SK-N-SH (cell line): ENCODE measurements at regions not wholly inside any gene's neighbourhood (a gene's known extent, or its start where the extent isn't known, plus 50 kb on each side); places are given as distances from the start of the nearest gene placed in this dataset.

Experiments
- CHD2 ChIP-seq: fragments of 150-350 bp; IDR thresholded peaks from 2 replicates; pipeline ENCODE4 v1.6.1; 2018; ENCODE audit warnings: low read length; ENCODE audit not compliant: partially characterized antibody
- CTCF ChIP-seq: fragments of 200-600 bp; sonication (generic); IDR thresholded peaks from 2 replicates; pipeline ENCODE4 v1.6.1; 2017; ENCODE audit warnings: antibody characterized with exemption, mild to moderate bottlenecking, moderate library complexity
- EP300 ChIP-seq, 2 experiments: IDR thresholded peaks; 2 replicates each; pipeline versions ENCODE4 v1.4.0 to v1.6.1; 2012; ENCODE audit warnings: borderline replicate concordance in 1 of 2, low read depth in 1 of 2, low read length in 1 of 2
- GATA2 ChIP-seq: sonication (generic); formaldehyde crosslinking; IDR thresholded peaks from 2 replicates; pipeline ENCODE4 v1.5.0; 2020; ENCODE audit warnings: mild to moderate bottlenecking, missing genetic modification reagents
- MAX ChIP-seq: IDR thresholded peaks from 2 replicates; pipeline ENCODE4 v1.4.0; 2012; ENCODE audit warnings: low read depth
- RAD21 ChIP-seq: IDR thresholded peaks from 2 replicates; pipeline ENCODE4 v1.6.1; 2012; ENCODE audit warnings: mild to moderate bottlenecking, low read length
- TAF1 ChIP-seq: IDR thresholded peaks from 2 replicates; pipeline ENCODE4 v1.6.1; 2012; ENCODE audit warnings: low read depth, mild to moderate bottlenecking, low read length, moderate library complexity, borderline replicate concordance
- TCF12 ChIP-seq: IDR thresholded peaks from 2 replicates; pipeline ENCODE4 v1.4.0; 2012
- TEAD4 ChIP-seq: IDR thresholded peaks from 2 replicates; pipeline ENCODE4 v1.4.0; 2012; ENCODE audit warnings: mild to moderate bottlenecking, borderline replicate concordance; ENCODE audit not compliant: insufficient read depth
- TF ChIP-seq, protein P1 (sequence below): IDR thresholded peaks from 2 replicates; pipeline ENCODE4 v1.4.0; 2012; ENCODE audit warnings: low read depth, borderline replicate concordance
- TF ChIP-seq, protein P2 (sequence below): fragments of 150-350 bp; IDR thresholded peaks from 2 replicates; pipeline ENCODE4 v1.6.1; 2017; ENCODE audit warnings: antibody characterized with exemption, low read length, low read depth, borderline replicate concordance

DNA sequence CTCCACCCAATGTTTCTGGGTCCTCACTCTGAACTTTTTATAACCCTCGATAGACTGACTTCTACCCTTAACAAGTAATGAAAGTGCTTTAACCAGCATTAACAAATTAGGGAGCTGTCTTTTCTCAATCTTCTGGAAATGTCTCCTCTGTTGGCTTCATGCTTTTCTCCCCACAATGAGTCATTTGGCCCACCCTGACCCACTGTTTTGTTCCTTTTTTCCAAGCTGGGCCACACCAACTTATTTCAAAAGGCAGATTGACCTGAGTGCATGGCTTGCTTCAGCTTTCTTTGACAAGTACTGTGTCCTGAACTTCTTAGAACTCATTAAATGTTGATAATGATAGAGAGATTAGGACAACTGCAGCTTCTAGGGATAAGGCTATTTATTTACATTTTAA is 199.6 kb upstream of the SEMA6D start:
- TF ChIP-seq CTCF (no peak), EP300 (IDR thresholded peaks at IDR 0.05; ENCODE audit: borderline replicate concordance in 1 of 2, low read depth in 1 of 2, low read length in 1 of 2) (no peak), TCF12 (no peak), GATA2 (no peak), MAX (no peak), CHD2 (no peak), TEAD4 (no peak), RAD21 (no peak), TAF1 (no peak)
- TF ChIP-seq, protein P1, sequence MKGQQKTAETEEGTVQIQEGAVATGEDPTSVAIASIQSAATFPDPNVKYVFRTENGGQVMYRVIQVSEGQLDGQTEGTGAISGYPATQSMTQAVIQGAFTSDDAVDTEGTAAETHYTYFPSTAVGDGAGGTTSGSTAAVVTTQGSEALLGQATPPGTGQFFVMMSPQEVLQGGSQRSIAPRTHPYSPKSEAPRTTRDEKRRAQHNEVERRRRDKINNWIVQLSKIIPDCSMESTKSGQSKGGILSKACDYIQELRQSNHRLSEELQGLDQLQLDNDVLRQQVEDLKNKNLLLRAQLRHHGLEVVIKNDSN: no peak
- TF ChIP-seq, protein P2, sequence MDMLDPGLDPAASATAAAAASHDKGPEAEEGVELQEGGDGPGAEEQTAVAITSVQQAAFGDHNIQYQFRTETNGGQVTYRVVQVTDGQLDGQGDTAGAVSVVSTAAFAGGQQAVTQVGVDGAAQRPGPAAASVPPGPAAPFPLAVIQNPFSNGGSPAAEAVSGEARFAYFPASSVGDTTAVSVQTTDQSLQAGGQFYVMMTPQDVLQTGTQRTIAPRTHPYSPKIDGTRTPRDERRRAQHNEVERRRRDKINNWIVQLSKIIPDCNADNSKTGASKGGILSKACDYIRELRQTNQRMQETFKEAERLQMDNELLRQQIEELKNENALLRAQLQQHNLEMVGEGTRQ: no peak
